ENCODE measurements at regions not wholly inside any gene's neighbourhood (a gene's known extent, or its start where the extent isn't known, plus 50 kb on each side); places are given as distances from the start of the nearest gene placed in this dataset.

- no peaks in the 10 kb centered on the region for H3K27me3 ChIP-seq (ENCODE audit: control insufficient read depth, insufficient read depth, low read length)
- H2AFZ ChIP-seq: no peak overlapping the region
- H3K27ac ChIP-seq: no peak overlapping the region
- H3K36me3 ChIP-seq (ENCODE audit: control insufficient read depth, insufficient read depth, low read length): no peaks in the 10 kb centered on the region
- no peak overlapping the region for H3K9ac ChIP-seq
- no peak overlapping the region for H3K4me3 ChIP-seq (ENCODE audit: low read depth, low read length)
- H3K4me1 ChIP-seq: no peaks in the 10 kb centered on the region
- H3K9me3 ChIP-seq (ENCODE audit: control insufficient read depth, low read length): no peaks in the 10 kb centered on the region
- no peak overlapping the region for H3K4me2 ChIP-seq (ENCODE audit: low read length)
- H3K79me2 ChIP-seq: no peaks in the 10 kb centered on the region
- TF ChIP-seq CTCF (IDR thresholded peaks at IDR 0.05): no peak
Observed at GRCh38 chr3:181133832-181134231, 144.3 kb upstream of the DNAJC19 start.

GRCh38 chr3:181105646-181106045 is 116.1 kb upstream of the DNAJC19 start:
- H3K4me3 ChIP-seq (ENCODE audit: low read depth, low read length): no peak overlapping the region
- H3K9me3 ChIP-seq (ENCODE audit: control insufficient read depth, low read length): no peaks in the 10 kb centered on the region
- no peak overlapping the region for H2AFZ ChIP-seq
- H3K4me1 ChIP-seq: no peaks in the 10 kb centered on the region
- no peaks in the 10 kb centered on the region for H3K27me3 ChIP-seq (ENCODE audit: control insufficient read depth, insufficient read depth, low read length)
- TF ChIP-seq CTCF (IDR thresholded peaks at IDR 0.05): no peak
- H3K27ac ChIP-seq: no peak overlapping the region
- no peak overlapping the region for H3K9ac ChIP-seq
- no peaks in the 10 kb centered on the region for H3K36me3 ChIP-seq (ENCODE audit: control insufficient read depth, insufficient read depth, low read length)
- no peak overlapping the region for H3K4me2 ChIP-seq (ENCODE audit: low read length)
- H3K79me2 ChIP-seq: no peaks in the 10 kb centered on the region

- H3K4me2 ChIP-seq (ENCODE audit: low read length): no peak overlapping the region
- H2AFZ ChIP-seq: no peak overlapping the region
- no peaks in the 10 kb centered on the region for H3K4me1 ChIP-seq
- H3K36me3 ChIP-seq (ENCODE audit: control insufficient read depth, insufficient read depth, low read length): no peaks in the 10 kb centered on the region
- no peaks in the 10 kb centered on the region for H3K79me2 ChIP-seq
- no peak overlapping the region for H3K27ac ChIP-seq
- H3K4me3 ChIP-seq (ENCODE audit: low read depth, low read length): no peak overlapping the region
- no peak overlapping the region for H3K9ac ChIP-seq
- H3K27me3 ChIP-seq (ENCODE audit: control insufficient read depth, insufficient read depth, low read length): no peaks in the 10 kb centered on the region
- H3K9me3 ChIP-seq (ENCODE audit: control insufficient read depth, low read length): no peaks in the 10 kb centered on the region
- no peak for TF ChIP-seq CTCF (IDR thresholded peaks at IDR 0.05)
Observed at GRCh38 chr3:181103605-181104004, 114.1 kb upstream of the DNAJC19 start.

GRCh38 chr3:181086011-181086410 is 96.5 kb upstream of the DNAJC19 start:
- no peaks in the 10 kb centered on the region for H3K27me3 ChIP-seq (ENCODE audit: control insufficient read depth, insufficient read depth, low read length)
- H3K9me3 ChIP-seq (ENCODE audit: control insufficient read depth, low read length): no peaks in the 10 kb centered on the region
- H3K36me3 ChIP-seq (ENCODE audit: control insufficient read depth, insufficient read depth, low read length): no peaks in the 10 kb centered on the region
- no peaks in the 10 kb centered on the region for H3K4me1 ChIP-seq
- no peak overlapping the region for H3K27ac ChIP-seq
- no peak overlapping the region for H3K4me3 ChIP-seq (ENCODE audit: low read depth, low read length)
- no peak overlapping the region for H2AFZ ChIP-seq
- H3K79me2 ChIP-seq: no peaks in the 10 kb centered on the region
- no peak overlapping the region for H3K4me2 ChIP-seq (ENCODE audit: low read length)
- H3K9ac ChIP-seq: no peak overlapping the region
- no peak for TF ChIP-seq CTCF (IDR thresholded peaks at IDR 0.05)

GRCh38 chr3:181081930-181082329 is 92.4 kb upstream of the DNAJC19 start:
- no peaks in the 10 kb centered on the region for H3K4me1 ChIP-seq
- no peaks in the 10 kb centered on the region for H3K79me2 ChIP-seq
- H3K4me3 ChIP-seq (ENCODE audit: low read depth, low read length): no peak overlapping the region
- no peak overlapping the region for H3K4me2 ChIP-seq (ENCODE audit: low read length)
- H3K27me3 ChIP-seq (ENCODE audit: control insufficient read depth, insufficient read depth, low read length): no peaks in the 10 kb centered on the region
- no peaks in the 10 kb centered on the region for H3K9me3 ChIP-seq (ENCODE audit: control insufficient read depth, low read length)
- no peak overlapping the region for H2AFZ ChIP-seq
- H3K9ac ChIP-seq: no peak overlapping the region
- no peak overlapping the region for H3K27ac ChIP-seq
- no peaks in the 10 kb centered on the region for H3K36me3 ChIP-seq (ENCODE audit: control insufficient read depth, insufficient read depth, low read length)
- TF ChIP-seq CTCF (IDR thresholded peaks at IDR 0.05): no peak
